Brain microvascular endothelial cell (primary cell): ENCODE measurements at regions not wholly inside any gene's neighbourhood (a gene's known extent, or its start where the extent isn't known, plus 50 kb on each side); places are given as distances from the start of the nearest gene placed in this dataset.

ENCODE experiments used
- DNase-seq: peaks from one replicate; pipeline ENCODE4 v3.0.0-alpha.2; 2020
- H3K27ac ChIP-seq: fragments of 250-450 bp; sonication (Bioruptor Pico); 2 replicates; pipeline ENCODE4 v1.5.1; 2020; ENCODE audit warnings: mild to moderate bottlenecking, moderate library complexity
- H3K27me3 ChIP-seq: fragments of 250-450 bp; sonication (Bioruptor Pico); replicated peaks from 2 replicates; pipeline ENCODE4 v1.5.1; 2020; ENCODE audit warnings: mild to moderate bottlenecking
- H3K36me3 ChIP-seq: fragments of 250-450 bp; sonication (Bioruptor Pico); replicated peaks from 2 replicates; pipeline ENCODE4 v1.5.1; 2020; ENCODE audit warnings: mild to moderate bottlenecking
- H3K4me3 ChIP-seq: 2 replicates; pipeline ENCODE4 v1.5.1; 2011; ENCODE audit warnings: low read depth, mild to moderate bottlenecking, control low read depth, low read length, moderate library complexity
- CTCF ChIP-seq: IDR thresholded peaks from 2 replicates; pipeline ENCODE4 v1.5.1; 2011; ENCODE audit warnings: low read depth, mild to moderate bottlenecking, moderate library complexity, low read length, control low read depth, inconsistent platforms; ENCODE audit errors: missing control alignments
- in situ Hi-C: cut with HindIII; loops from 2 replicates; pipeline ENCODE4 v1.10.0; 2017; ENCODE audit warnings: low sequenced_read_pairs, low pct_ligation_motif_present

- no peak for DNase-seq
- H3K36me3 ChIP-seq = no peaks in the 10 kb centered on the region
- H3K27ac ChIP-seq = no peak overlapping the region
- in situ Hi-C loops = no loop called here
- no peak for TF ChIP-seq CTCF
- no peak overlapping the region for H3K4me3 ChIP-seq
- H3K27me3 ChIP-seq = no peaks in the 10 kb centered on the region
These were observed 615.5 kb downstream of the NPHP4 start for GRCh38 chr1:5376538-5377247.

- in situ Hi-C loops = no loop called here
- no peak for TF ChIP-seq CTCF
- no peaks in the 10 kb centered on the region for H3K27me3 ChIP-seq
- H3K36me3 ChIP-seq = no peaks in the 10 kb centered on the region
- H3K4me3 ChIP-seq = no peak overlapping the region
- no peak overlapping the region for H3K27ac ChIP-seq
- no peak for DNase-seq
These were observed 616.7 kb downstream of the NPHP4 start for GRCh38 chr1:5375481-5375880.

GRCh38 chr1:5374192-5374591 is 618.0 kb downstream of the NPHP4 start:
- in situ Hi-C loops = no loop called here
- no peaks in the 10 kb centered on the region for H3K36me3 ChIP-seq
- DNase-seq = no peak
- no peak overlapping the region for H3K4me3 ChIP-seq
- H3K27me3 ChIP-seq = no peaks in the 10 kb centered on the region
- no peak overlapping the region for H3K27ac ChIP-seq
- TF ChIP-seq CTCF = no peak

- in situ Hi-C loops = no loop called here
- H3K4me3 ChIP-seq = no peak overlapping the region
- no peak for DNase-seq
- TF ChIP-seq CTCF = no peak
- no peak overlapping the region for H3K27ac ChIP-seq
- no peaks in the 10 kb centered on the region for H3K27me3 ChIP-seq
- no peaks in the 10 kb centered on the region for H3K36me3 ChIP-seq
These were observed 618.9 kb downstream of the NPHP4 start for GRCh38 chr1:5373281-5373680.

- in situ Hi-C loops = no loop called here
- DNase-seq = no peak
- no peak overlapping the region for H3K27ac ChIP-seq
- H3K27me3 ChIP-seq = no peaks in the 10 kb centered on the region
- no peaks in the 10 kb centered on the region for H3K36me3 ChIP-seq
- no peak overlapping the region for H3K4me3 ChIP-seq
- TF ChIP-seq CTCF = no peak
These were observed 621.0 kb downstream of the NPHP4 start for GRCh38 chr1:5371270-5371669.

- no peak for DNase-seq
- Histone ChIP-seq H3K27me3 (no peaks in the 10 kb centered on the region), H3K36me3 (no peaks in the 10 kb centered on the region), H3K27ac (no peak overlapping the region), H3K4me3 (no peak overlapping the region)
- TF ChIP-seq CTCF = no peak
- in situ Hi-C loops = no loop called here
These were observed 621.9 kb downstream of the NPHP4 start for GRCh38 chr1:5370311-5370710.
